ENCODE measurements at regions not wholly inside any gene's neighbourhood (a gene's known extent, or its start where the extent isn't known, plus 50 kb on each side); places are given as distances from the start of the nearest gene placed in this dataset.
"Not testable (repeated sequence)": the region's sequence is repeated elsewhere in the genome, so short reads cannot be mapped to it uniquely, and the experiment has no call there.

DNA sequence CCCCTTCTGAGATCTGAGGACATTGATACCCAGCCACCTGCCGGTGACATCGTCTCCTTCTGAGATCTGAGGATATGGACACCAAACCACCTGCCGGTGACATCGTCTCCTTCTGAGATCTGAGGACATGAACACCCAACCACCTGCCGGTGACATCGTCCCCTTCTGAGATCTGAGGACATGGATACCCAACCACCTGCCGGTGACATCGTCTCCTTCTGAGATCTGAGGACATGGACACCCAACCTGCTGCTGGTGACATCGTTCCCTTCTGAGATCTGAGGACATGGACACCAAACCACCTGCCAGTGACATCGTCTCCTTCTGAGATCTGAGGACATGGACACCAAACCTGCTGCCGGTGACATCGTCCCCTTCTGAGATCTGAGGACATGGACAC, 396.1 kb upstream of the TNRC6C start:
- TF ChIP-seq, protein P1, sequence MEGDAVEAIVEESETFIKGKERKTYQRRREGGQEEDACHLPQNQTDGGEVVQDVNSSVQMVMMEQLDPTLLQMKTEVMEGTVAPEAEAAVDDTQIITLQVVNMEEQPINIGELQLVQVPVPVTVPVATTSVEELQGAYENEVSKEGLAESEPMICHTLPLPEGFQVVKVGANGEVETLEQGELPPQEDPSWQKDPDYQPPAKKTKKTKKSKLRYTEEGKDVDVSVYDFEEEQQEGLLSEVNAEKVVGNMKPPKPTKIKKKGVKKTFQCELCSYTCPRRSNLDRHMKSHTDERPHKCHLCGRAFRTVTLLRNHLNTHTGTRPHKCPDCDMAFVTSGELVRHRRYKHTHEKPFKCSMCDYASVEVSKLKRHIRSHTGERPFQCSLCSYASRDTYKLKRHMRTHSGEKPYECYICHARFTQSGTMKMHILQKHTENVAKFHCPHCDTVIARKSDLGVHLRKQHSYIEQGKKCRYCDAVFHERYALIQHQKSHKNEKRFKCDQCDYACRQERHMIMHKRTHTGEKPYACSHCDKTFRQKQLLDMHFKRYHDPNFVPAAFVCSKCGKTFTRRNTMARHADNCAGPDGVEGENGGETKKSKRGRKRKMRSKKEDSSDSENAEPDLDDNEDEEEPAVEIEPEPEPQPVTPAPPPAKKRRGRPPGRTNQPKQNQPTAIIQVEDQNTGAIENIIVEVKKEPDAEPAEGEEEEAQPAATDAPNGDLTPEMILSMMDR (IDR thresholded peaks at IDR 0.05; ENCODE audit: low read depth, low read length, missing input control), result not testable (repeated sequence)
- TF ChIP-seq YY1 (IDR thresholded peaks at IDR 0.05); EGR1 (IDR thresholded peaks at IDR 0.05; ENCODE audit: low read depth in 2 of 2); MAX (IDR thresholded peaks at IDR 0.05): not testable (repeated sequence)

All from liver (tissue), 3 donors.